Stimulated activated CD4-positive, alpha-beta T cell treated with anti-CD3 and anti-CD28 coated beads, TNF-alpha, amount 100 ng/mL, for 1 hour (primary cell): ENCODE measurements at regions not wholly inside any gene's neighbourhood (a gene's known extent, or its start where the extent isn't known, plus 50 kb on each side); places are given as distances from the start of the nearest gene placed in this dataset.

Experiments used
- DNase-seq, 3 donors: peaks; one replicate each; pipeline ENCODE4 v3.0.0-alpha.2; 2020; ENCODE audit warnings: low read depth in 3 of 3, low spot score in 1 of 3

DNA sequence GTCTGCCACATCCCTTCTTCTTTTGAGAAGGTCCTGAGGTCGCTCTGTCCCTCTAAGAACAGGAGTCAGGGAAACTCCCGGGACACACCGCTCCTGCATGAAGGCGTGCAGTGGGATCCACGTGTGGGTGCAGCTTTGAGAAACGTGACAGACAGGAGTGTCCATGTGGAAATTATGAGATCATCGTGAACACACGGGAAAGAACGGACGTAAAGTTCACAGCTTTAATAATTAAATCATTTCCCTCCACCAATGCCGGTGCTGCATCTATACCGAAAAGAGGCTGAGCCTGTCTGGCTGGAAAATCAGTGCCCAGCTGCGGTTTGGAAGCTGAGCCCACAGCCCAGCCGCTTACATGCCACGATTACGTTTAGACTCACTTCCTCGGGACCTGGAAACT is 372.4 kb upstream of the SALL3 start:
- DNase-seq: no peak

DNA sequence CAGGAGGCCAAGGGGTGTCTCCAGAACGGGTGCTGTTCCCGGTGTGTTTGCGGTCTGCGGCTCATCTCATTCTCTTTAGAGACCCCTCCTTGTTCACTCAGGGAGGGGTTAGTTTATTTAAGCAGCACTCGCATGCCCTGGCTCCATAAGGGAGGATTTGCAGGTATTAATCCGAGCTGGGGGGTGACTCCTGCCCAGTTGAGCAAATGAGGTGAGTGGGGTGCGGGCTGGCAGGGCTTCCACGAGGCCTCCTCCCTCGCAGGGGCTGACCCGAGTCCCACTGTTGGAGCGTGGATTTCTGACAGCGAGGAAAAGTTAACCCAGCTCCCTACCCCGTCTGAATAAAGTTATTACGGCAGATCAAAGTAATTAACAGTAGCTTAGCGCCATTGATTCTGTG is 371.8 kb upstream of the SALL3 start:
- no peak for DNase-seq

DNA sequence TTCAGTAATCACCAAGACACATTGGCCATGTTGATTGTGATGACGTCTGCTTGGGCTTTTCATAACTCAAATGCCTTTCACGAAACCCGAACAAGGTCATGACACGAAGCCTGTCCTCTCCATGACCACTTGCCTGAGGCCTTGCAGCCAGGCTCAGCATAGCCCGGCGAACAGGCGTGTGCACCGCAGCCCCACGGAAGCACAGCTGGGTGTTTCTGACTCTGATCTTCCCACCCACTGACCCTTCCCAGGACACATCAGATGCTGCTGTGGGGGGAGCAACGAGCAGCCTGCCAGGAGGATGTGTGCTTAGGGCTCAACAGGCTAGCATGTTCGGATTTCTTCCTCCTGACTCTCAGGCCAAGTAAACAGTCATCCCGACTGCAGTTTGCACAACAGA is 369.4 kb upstream of the SALL3 start:
- no peak for DNase-seq

DNA sequence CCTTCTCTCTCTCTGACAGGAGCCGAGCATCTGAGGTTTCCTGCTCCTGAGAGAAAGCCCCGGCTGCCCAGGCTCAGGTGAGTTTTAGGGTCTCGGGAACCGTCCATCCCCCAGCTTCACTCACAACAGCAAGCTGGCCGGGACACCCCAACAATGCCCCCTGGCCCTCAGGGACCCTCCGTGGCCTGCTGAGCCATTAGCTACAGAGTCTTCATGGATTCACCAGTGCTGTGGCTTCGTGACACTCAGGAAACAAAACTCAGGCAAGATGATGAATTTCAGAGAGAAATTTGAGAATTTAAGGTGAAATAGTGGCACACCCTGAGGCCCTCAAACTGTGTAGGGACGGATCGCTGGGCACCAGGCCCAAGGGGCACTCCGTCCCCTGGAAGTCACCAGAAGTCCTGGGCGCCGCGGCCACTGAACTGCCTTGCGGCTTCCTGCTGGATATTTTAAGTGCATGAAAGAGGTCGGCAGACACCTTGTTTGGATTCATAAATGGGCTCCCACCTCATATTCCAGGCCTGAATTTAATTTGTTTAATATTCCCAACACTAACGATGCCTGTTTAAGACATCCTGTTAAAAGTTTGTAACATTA is 368.3 kb upstream of the SALL3 start:
- no peak for DNase-seq

DNA sequence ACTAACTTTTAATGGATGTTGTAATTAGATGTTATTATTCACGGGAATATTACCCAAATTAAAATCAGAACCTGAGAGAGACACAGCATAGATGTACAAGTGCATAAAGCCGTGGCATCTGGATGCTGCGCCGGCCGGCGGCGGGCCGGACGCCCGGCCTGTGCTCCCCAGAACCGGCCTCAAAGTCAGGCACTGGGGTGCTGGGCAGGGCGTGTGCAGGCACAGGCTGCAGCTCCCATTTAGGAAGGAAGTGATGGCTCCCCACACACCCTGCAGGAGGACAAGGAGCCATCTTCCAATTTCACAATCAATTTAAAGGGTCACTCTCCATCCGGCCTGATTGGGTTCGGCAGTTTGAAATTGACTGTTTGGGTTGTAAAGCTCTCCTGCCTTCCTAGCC is 367.7 kb upstream of the SALL3 start:
- DNase-seq: no peak

DNA sequence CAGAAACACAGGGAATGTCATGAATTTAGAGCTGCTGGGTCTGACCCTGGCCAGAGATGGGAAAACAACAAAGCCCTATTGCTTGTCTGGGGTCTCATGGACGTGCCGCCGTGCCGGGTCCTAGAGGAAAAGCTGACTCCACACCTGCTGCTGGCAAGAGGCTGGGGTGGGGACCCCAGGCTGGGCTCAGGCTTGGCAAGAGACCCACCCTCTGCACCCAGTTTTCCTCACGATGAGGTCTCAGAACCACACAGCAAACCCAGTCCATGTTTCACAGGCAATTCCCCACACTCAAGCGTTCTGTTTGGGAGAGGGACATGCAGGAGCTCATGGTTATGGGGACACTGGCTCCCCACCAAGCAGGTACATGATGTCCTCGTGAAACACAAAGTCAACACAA is 367.3 kb upstream of the SALL3 start:
- no peak for DNase-seq

DNA sequence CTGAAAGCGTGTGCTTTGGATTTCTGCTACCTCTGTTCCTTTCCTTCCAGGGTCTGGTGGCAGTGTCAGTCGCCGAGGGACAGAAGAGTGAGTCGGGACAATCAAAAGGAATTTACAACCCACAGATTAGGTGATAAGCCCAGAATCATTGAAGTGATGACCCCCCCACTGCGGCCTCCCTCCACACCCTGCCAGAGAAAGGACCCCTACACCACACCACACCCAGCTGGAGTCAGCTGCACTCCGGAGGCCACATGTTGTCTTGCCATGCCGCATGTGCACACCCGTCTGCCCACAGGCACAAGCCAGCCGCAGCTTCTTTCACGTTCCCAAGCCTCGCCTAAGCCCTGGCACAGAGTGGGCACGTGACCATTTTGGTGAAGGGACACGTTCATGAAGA is 366.8 kb upstream of the SALL3 start:
- no peak for DNase-seq

DNA sequence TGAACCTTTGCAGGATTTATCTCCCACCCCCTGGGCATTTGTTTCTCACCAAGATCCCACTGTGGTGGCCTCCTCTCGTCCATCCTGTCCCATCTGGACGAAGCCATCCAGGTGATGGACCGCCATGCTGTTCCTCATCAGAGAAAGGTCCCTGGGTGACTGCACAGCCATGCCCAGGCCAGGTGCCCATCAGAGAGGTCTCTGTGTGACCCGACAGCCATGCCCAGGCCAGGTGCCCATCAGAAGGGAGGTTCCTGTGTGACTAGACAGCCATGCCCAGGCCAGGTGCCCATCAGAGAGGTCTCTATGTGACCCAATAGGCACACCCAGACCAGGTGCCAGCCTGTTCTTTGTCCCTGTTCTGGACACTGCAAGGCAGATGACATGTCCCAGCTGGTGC is 360.9 kb upstream of the SALL3 start:
- no peak for DNase-seq

DNA sequence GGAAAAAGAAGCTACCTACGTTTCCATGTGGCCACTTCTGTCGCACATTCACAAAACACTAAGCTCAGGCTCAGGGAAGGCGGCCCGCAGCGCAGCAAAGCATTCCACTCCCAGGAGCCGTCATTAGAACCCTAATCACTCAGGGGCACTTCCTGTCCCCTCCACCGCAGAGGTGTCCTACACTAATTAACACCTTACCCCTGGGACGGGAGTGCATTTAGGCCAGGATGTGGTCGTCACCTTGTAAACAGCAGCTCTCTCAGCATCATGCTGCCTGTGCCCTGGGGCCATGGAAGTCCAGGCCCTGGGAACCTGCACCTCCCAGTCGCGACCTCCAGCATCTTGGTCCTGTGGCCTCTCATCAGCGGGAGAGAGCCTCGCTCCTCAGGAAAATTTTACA is 359.8 kb upstream of the SALL3 start:
- no peak for DNase-seq

DNA sequence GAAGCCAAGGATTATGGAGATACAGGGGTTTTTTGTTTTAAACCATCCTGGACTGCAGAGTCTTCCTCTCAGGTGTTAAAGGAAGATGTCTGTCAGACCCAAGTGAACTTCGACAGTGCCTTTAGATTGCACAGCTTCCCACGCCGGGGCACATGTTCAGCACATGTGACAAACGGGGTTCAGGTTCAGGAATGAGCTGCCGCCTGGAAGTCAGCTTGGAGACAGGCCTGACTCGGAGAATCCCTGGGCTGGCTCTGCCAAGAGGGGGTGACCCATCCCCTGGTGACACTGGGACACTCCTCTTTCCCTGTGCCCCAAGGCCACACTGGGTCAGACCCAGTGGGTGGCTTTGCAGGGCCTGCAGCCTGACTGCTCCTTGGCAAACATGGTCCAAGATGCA is 359.3 kb upstream of the SALL3 start:
- DNase-seq: no peak

DNA sequence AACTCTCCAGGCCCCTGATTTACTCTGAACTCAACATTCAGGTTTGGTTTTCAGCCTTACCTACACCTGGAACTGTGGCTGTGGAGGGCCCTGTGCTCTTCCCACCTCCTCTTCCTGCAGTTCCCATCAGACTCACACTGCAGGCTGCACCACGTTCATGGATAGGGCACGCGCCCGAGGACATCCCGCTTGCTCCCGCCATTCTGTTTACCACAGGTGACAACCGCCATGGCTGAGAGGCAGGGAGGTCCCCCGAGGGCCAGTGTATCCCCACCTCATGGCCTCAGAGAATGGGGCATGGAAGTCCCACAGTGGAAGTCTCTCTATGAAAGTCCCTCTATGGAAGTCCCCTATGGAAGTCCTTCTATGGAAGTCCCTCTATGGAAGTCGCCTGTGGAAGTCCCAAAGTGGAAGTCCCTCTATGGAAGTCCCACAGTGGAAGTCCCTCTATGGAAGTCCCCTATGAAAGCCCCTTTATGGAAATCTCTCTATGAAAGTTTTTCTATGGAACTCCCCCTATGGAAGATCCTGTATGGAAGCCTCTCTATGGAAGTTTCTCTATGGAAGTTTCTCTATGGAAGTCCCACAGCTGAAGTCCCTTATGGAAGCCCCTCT is 358.4 kb upstream of the SALL3 start:
- DNase-seq: no peak

DNA sequence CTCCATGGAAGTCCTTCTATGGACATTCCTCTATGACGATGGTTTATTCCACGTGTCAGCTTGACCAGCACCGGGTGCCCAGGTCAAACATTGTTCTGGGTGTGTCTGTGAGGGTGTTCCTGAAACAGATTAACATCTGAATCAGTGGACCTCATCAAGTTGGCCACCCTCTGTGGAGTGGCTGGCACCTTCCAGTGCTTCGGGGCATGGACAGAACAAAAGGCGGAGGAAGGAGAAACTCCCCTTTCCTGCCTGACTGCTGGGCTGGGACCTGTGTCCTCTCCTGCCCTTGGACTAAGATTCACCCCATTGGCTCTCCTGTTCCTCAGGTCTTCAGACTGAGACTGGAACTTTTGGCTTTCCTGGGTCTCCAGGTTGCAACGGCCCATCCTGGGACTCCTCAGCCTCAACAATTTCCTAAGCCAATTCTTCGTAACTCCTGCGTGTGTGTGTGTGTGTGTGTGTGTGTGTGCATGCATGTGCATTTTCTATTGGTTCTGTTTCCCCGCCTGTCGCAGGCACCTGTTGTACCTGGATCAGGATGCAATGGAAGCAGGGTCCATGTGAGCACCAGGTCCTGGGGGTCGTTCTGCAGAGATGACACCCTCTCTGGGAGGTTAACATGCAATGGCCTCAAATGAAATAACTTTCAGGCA is 357.2 kb upstream of the SALL3 start:
- no peak for DNase-seq

DNA sequence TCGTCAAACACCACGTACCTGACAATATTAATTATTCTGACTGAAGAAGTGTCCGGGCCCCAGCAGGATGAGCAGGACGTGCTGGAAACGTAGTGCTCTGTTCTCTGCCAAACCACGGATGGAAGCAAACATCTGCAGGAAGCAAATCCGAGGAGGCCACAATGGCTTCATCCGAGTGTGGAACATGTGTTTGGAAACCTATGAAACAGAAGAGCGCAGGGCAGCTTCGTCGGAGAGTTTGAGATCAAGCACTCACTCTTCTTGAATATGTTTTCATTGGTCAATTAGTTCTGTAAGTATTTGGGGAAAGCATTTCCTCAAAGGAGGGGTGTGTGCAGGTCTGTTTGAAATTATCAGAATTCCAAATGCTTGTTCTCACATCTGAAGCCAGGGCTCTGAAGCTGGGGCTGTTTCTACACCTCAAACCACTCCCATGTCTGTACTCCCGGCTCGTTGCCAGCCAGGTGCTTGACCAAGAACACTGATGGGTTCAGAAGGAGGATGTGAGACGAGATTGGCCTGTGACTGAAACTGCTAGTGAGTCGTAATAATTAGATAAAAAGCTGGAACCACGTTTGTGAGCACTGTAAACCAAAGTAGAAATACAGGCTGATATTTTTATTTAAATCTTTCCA is 356.6 kb upstream of the SALL3 start:
- DNase-seq: no peak

DNA sequence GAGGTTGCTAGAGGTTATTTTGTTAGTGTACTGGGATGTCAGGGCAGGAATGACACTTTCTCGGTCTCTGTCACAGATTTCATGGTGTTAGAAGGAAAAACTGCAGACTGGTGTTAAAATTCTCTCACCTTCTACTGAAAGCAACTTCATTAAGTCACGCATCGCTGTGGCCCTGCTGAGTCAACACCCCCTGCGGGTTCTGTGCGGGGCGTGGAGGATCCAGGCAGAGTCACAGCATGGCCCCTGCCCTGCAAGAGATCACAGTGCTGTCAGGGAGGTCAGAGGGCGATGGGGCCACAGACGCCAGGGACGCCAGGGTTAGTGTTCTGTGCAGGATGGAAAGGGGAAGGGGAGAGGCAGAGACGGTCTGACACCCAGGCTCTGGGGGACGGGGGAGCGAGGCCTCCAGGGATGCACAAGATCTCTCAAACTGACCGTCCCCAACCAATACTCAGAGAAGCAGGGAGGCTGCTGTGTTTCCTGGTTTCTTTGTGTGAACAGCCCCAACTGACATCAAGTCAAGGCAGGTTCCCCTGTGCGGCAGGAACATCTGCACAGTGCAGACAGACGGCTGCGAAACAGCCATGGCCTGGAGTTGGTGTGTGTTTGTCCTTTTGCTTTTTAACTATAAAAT is 354.9 kb upstream of the SALL3 start:
- no peak for DNase-seq

DNA sequence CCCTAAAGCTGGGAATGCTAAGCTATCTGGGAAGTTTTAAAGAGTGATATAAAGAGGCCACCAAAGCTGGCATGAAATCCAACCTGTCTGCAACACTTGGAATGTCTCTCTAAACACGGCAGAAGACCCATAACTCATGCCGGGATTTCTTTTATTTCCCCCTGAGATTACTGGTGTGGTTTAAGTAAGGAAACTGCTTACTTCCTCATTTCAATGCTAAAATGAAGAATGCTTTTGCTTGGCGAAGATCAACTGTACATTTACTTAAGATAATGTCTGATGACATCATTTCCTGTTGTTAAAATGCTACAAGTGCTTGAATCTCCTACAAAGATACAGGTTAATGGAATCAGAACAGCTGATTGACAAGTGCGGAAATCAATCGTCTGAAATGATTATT is 353.8 kb upstream of the SALL3 start:
- no peak for DNase-seq

DNA sequence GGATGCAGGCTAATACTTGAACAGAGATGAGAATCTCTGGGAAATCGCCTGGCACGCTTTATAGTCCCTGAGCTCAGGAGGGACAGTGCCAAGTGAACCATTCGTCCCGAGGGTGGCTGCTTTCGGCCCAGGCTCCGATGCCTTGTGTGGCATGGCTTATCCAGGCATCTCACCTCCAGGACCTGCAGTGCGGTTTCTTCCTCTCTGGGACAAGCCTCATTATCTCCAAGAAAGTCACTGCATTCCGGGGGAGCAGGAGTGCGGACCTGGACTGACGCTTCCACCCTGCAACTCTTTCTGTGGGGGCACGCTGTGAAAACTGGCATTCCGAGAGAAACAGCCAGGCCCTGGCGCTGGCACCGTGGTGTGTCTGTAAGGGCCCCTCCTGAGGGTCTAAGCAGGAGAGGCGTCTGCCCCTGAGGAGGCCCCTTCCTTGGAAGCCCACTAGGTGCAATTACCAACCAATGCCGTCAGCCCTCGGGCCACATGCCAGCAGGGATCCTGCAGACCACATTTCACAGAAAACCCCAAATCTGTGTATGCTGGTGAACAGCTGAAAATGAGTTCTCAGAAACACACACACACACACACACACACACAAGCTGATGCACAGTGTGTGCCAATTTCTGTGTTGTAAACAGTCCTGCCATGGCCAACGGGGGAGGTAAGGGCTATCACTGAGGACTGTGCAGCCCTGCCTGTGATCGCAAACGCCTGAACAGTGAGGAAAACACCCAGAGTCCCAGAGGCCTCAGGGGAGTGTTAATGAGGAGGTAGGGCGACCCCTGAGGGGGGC is 351.9 kb upstream of the SALL3 start:
- DNase-seq: no peak

DNA sequence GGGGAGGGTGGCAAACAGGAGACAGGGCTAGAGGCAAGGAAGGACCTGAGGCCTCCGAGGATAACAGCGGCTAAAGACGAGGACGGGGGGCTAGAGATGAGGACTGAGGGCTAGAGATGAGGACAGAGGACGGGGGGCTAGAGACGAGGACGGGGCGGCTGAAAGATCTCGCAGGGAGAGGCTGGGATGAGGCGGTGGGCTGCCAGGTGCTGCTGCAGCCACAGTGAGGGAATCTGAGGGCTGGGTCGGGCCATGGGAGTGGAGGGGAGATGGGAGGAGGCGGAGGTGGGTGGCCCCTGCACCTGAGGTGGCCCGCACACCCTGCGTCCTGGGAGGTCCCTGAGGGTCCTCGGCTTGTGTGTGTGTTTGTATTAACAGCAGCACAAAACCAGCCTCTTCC is 350.2 kb upstream of the SALL3 start:
- no peak for DNase-seq

DNA sequence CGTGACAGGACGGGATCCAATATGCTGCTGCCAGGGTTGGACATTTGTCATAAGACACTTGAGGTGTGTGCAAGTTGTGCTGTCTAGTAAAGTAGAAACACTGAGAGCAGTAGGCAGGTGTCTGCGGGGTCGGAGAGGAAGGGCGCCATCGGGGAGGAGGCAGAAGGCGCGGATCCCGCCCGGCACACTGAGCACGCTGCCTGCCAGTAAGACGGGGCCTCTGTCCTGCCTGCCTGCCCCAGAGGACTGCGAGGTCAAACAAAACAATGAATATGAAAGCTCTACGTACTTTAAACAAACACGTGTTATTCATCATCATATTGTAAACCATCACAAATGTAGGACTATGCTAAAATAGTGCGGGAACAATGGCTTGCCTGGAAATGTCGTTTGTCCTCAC is 349.3 kb upstream of the SALL3 start:
- no peak for DNase-seq

DNA sequence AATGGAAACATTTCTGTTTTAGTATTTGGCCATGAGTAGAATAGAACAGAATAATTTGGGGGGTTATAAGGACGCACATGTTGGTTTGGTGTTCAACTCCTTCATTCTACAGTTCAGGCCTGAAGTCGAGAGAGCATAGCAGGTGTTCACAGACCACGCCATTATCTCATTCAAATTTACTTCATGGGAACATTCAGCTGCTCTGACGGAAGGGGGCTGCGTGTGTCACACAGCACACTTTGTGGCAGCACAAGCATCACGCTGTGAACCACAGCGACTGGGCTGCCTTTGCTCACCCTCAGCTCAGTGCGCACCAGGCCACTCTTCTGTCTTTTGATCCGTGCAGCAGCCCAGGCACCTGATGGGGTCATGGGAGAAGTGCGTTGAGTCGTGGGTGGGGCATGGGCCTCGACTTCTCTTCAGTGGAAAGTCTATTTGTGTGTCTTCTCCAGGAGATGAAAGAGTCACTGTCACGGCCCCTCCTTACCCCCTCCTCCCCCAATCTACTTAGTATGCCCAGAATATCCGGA is 348.6 kb upstream of the SALL3 start:
- no peak for DNase-seq

DNA sequence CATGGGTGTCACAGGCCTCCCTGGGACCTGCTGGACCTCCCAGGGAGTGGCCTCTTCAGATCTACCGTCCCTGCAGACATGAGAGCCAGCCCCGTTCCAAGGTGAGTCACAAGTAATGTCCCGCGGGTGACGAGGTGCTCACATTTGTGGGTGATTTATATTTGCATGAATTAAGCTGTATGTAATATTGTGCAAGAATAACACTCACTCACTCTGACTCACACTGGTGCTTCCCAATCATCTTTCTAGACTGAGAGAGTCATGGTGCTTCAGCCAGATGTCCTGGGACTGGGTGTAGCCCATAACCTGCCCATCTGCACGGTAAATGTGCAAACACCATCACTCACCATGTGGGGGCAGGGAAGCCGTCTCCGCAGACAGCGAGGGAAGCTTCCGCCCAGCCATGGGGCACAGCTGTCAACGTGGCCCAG is 347.5 kb upstream of the SALL3 start:
- DNase-seq: no peak
